ENCODE measurements at regions not wholly inside any gene's neighbourhood (a gene's known extent, or its start where the extent isn't known, plus 50 kb on each side); places are given as distances from the start of the nearest gene placed in this dataset.

DNA sequence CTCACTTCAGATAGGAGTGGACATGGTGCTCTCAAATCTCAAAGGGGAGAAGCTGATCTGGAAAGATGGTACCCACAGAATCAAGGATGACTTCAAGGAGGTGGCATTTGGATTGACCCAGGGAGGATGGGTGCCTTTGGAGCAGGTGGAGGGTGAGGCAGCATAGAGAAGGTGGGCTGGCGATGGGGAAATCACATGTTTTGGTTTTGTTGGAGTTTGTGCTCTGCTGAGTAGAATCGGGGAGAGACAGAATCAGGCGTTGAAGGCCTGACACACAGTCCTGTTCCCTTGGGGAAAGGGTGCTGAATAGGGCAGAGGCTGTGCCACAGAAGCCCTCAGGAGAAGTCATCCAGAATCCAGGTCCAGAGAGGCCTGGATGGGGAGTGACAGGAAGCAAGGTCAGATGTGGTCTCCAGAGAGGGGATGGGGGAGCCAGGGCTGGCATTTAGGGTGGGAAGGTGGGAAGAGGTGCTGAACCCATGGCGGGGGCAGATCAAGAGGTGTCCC is 291.1 kb downstream of the GLRX3 start:
- no peak for DNase-seq (ENCODE audit: low read depth, low spot score)
- H3K4me3 ChIP-seq (ENCODE audit: low read depth, low read length) = no peak overlapping the region
- in situ Hi-C loops (cut with HindIII; ENCODE audit: low sequenced_read_pairs) = no loop called here
- TF ChIP-seq, protein P1, sequence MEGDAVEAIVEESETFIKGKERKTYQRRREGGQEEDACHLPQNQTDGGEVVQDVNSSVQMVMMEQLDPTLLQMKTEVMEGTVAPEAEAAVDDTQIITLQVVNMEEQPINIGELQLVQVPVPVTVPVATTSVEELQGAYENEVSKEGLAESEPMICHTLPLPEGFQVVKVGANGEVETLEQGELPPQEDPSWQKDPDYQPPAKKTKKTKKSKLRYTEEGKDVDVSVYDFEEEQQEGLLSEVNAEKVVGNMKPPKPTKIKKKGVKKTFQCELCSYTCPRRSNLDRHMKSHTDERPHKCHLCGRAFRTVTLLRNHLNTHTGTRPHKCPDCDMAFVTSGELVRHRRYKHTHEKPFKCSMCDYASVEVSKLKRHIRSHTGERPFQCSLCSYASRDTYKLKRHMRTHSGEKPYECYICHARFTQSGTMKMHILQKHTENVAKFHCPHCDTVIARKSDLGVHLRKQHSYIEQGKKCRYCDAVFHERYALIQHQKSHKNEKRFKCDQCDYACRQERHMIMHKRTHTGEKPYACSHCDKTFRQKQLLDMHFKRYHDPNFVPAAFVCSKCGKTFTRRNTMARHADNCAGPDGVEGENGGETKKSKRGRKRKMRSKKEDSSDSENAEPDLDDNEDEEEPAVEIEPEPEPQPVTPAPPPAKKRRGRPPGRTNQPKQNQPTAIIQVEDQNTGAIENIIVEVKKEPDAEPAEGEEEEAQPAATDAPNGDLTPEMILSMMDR (IDR thresholded peaks at IDR 0.05; ENCODE audit: low read depth, low read length) = no peak

DNA sequence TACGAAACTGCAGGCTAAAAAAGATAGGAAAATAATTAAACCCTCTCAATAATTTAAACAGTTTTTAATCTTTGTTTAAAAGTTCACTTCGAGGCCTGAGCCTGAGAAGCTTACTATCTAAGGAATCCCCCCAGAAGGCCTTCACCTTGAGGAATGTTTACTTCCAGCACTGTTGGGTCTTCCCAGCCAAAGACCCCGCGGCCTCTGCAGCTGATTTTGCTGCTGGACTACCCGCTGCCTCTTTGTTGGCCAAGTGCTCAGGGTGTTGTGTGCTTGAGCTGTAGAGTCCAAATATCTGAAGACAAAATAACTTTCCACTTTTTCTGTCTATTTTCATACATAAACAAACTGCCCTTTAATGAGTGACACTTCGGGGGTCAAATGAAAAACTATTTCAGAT is 292.7 kb downstream of the GLRX3 start:
- no peak overlapping the region for H3K4me3 ChIP-seq (ENCODE audit: low read depth, low read length)
- DNase-seq (ENCODE audit: low read depth, low spot score) = no peak
- in situ Hi-C loops (cut with HindIII; ENCODE audit: low sequenced_read_pairs) = no loop called here
- TF ChIP-seq, protein P1 (IDR thresholded peaks at IDR 0.05; ENCODE audit: low read depth, low read length) = no peak

DNA sequence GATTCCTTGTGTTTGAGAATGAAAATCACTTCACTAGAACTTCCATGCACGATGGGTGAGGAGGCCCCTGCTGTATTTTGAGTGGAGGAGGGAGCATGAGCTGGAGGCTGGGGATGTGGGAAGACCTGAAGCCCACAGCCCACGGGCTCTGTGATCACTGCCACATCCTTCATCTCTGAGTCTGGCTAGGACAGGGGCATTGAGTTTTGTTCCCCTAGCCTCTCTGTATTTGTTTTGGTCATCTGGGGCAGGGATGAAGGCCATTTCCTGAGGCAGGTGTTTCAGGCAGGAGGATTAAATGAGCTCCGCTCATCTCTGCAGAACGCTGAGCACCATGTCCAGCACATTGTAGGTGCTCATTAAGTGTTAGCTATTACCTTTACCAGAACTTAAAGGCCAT is 293.6 kb downstream of the GLRX3 start:
- TF ChIP-seq, protein P1 (IDR thresholded peaks at IDR 0.05; ENCODE audit: low read depth, low read length) = no peak
- no peak overlapping the region for H3K4me3 ChIP-seq (ENCODE audit: low read depth, low read length)
- no peak for DNase-seq (ENCODE audit: low read depth, low spot score)
- in situ Hi-C loops (cut with HindIII; ENCODE audit: low sequenced_read_pairs) = no loop called here

DNA sequence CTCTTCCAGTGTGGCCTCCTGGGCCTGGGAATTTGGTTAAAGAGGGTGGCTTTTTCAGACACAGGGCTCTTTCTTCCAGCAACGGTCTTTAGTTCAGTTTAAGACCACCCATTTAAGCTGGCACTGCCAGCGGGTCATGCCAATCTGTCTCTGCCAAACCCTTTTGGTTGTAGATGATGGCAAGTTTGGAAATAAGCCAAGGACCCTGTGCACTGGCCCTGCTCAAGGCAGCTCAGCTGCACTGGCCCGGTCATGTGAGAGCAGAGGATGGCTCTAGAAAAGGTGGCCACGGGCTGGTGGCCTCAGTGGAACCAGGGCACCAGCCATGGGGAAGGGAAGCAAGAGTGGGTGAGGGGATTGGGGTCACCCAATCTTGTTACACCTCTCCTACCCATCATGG is 294.1 kb downstream of the GLRX3 start:
- no peak for DNase-seq (ENCODE audit: low read depth, low spot score)
- in situ Hi-C loops (cut with HindIII; ENCODE audit: low sequenced_read_pairs) = no loop called here
- no peak overlapping the region for H3K4me3 ChIP-seq (ENCODE audit: low read depth, low read length)
- TF ChIP-seq, protein P1 (IDR thresholded peaks at IDR 0.05; ENCODE audit: low read depth, low read length) = no peak

DNA sequence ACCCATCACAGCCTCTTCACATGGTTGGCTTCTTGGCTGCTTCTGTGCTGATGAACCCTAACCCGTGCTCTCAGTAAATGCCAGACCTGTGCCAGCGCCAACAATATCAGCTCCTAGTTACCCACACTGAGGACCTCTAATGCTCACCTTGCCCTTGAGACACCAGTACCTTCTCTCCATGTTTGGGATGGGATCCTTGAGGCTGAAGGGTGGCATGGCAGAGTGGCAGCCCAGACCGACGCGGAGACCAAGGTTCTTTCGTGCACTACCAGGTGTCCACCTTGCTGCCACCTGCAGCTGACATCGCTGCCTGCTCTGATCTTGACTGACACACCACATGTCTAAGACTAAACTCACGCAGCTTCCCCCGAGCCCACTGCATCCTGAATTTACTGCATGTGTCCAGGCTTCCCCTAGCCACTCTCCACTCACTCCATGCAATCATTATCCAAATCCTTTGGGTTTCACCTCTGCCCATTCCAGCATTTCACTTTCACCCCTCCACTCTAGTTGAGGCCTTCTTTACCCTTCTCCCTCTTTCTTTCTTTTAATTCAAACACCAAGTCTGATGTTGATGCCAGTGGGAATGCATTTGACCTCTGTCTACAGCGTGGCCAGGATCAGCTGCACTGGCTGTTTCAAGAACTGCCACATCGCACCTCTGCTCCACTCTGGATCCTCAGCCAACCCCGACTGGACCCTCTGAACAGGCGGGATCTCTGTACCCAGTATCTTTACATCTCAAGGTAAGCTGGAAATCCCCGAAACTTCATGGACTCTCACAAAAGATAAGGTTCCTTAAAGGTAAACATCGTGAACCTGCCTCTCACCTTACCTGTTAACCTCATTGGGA is 294.9 kb downstream of the GLRX3 start:
- H3K4me3 ChIP-seq (ENCODE audit: low read depth, low read length) = no peak overlapping the region
- in situ Hi-C loops (cut with HindIII; ENCODE audit: low sequenced_read_pairs) = no loop called here
- TF ChIP-seq, protein P1 (IDR thresholded peaks at IDR 0.05; ENCODE audit: low read depth, low read length) = no peak
- DNase-seq (ENCODE audit: low read depth, low spot score) = no peak

DNA sequence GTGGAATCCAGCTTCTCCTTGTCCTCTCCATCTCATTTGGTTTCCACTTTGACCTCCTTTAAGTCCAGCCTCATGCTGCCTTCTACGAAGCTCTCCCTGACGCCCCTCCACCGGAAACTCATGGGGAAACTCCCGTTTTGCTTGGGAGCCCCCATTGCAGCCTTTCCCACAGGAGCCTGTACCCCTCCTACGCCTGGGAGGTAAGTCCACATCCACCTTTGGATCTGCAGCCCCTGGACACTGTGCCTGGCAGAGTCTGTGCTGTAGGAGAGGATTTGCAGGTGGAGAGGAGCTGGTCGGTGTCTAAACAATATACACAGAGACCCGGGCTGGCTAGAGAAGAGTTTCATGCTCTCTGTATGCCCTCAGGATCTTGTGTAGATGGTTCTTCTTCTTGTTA is 296.1 kb downstream of the GLRX3 start:
- no peak for DNase-seq (ENCODE audit: low read depth, low spot score)
- in situ Hi-C loops (cut with HindIII; ENCODE audit: low sequenced_read_pairs) = no loop called here
- TF ChIP-seq, protein P1 (IDR thresholded peaks at IDR 0.05; ENCODE audit: low read depth, low read length) = no peak
- no peak overlapping the region for H3K4me3 ChIP-seq (ENCODE audit: low read depth, low read length)
